ENCODE measurements at regions not wholly inside any gene's neighbourhood (a gene's known extent, or its start where the extent isn't known, plus 50 kb on each side); places are given as distances from the start of the nearest gene placed in this dataset.
"Not testable (repeated sequence)": the region's sequence is repeated elsewhere in the genome, so short reads cannot be mapped to it uniquely, and the experiment has no call there.

GRCh38 chrY:11156846-11157245 lies 1544.2 kb upstream of the USP9Y start:
- not testable (repeated sequence) for TF ChIP-seq CTCF (conservative IDR thresholded peaks at IDR 0.05; ENCODE audit: low read length); EZH2phosphoT487 (IDR thresholded peaks at IDR 0.05; ENCODE audit: borderline replicate concordance, low read depth, low read length)
